Fibroblast of lung (primary cell): ENCODE measurements at regions not wholly inside any gene's neighbourhood (a gene's known extent, or its start where the extent isn't known, plus 50 kb on each side); places are given as distances from the start of the nearest gene placed in this dataset.
A peak's percentile ranks its signal among the peaks of the same experiment; 100 is the strongest.

Experiments used
- DNase-seq, 2 donors: peaks; one replicate each; pipeline versions ENCODE4 v3.0.0 to v3.0.0-alpha.2; 2010; ENCODE audit warnings: low read depth in 2 of 2
- H2AFZ ChIP-seq: 2 replicates; pipeline ENCODE4 v1.5.1; 2012; ENCODE audit warnings: low read length, control low read depth, inconsistent platforms
- H3K27ac ChIP-seq: 2 replicates; pipeline ENCODE4 v1.5.1; 2011; ENCODE audit warnings: low read length, control low read depth; ENCODE audit not compliant: insufficient read depth
- H3K27me3 ChIP-seq: 2 replicates; pipeline ENCODE4 v1.5.1; 2011; ENCODE audit warnings: mild to moderate bottlenecking, low read length; ENCODE audit not compliant: control insufficient read depth, insufficient read depth
- H3K36me3 ChIP-seq: 2 replicates; pipeline ENCODE4 v1.5.1; 2011; ENCODE audit warnings: low read length; ENCODE audit not compliant: control insufficient read depth, insufficient read depth
- H3K4me1 ChIP-seq: 2 replicates; pipeline ENCODE4 v1.5.1; 2011; ENCODE audit warnings: low read length; ENCODE audit not compliant: control insufficient read depth, insufficient read depth; ENCODE audit errors: extremely low read depth
- H3K4me2 ChIP-seq: 2 replicates; pipeline ENCODE4 v1.5.1; 2011; ENCODE audit warnings: low read length, control low read depth; ENCODE audit not compliant: insufficient read depth; ENCODE audit errors: extremely low read depth
- H3K4me3 ChIP-seq, 4 experiments: fragments of 200-600 bp in 1 of 4; sonication (generic) in 1 of 4; replicated peaks in 1 of 4; 2 replicates each; pipeline ENCODE4 v1.5.1; 2011 to 2016; ENCODE audit warnings: low read length in 4 of 4, low read depth in 3 of 4, mild to moderate bottlenecking in 3 of 4, control low read depth in 2 of 4, inconsistent platforms in 1 of 4, mixed read lengths in 1 of 4; ENCODE audit not compliant: insufficient read depth in 1 of 4; ENCODE audit errors: control extremely low read depth in 1 of 4
- H3K79me2 ChIP-seq: 2 replicates; pipeline ENCODE4 v1.5.1; 2012; ENCODE audit warnings: mild to moderate bottlenecking, low read length, inconsistent platforms; ENCODE audit not compliant: control insufficient read depth, insufficient read depth
- H3K9ac ChIP-seq: 2 replicates; pipeline ENCODE4 v1.5.1; 2011; ENCODE audit warnings: mild to moderate bottlenecking, low read length, control low read depth; ENCODE audit not compliant: insufficient read depth
- H3K9me3 ChIP-seq: 2 replicates; pipeline ENCODE4 v1.5.1; 2012; ENCODE audit warnings: low read depth, low read length; ENCODE audit not compliant: control insufficient read depth, insufficient read depth
- H4K20me1 ChIP-seq: 2 replicates; pipeline ENCODE4 v1.5.1; 2011; ENCODE audit warnings: low read length; ENCODE audit not compliant: control insufficient read depth, insufficient read depth; ENCODE audit errors: extremely low read depth
- CTCF ChIP-seq, 2 donors: IDR thresholded peaks in 1 of 2; conservative IDR thresholded peaks in 1 of 2; 1 replicate in 1 of 2; 2 replicates in 1 of 2; pipeline ENCODE4 v1.5.1; 2011 to 2012; ENCODE audit warnings: low read length in 2 of 2, control low read depth in 1 of 2, inconsistent platforms in 1 of 2, low read depth in 1 of 2, mild to moderate bottlenecking in 1 of 2
- EZH2 ChIP-seq: IDR thresholded peaks from 2 replicates; pipeline ENCODE4 v1.5.1; 2012; ENCODE audit warnings: low read length, control low read depth, mild to moderate bottlenecking; ENCODE audit errors: missing control alignments

DNA sequence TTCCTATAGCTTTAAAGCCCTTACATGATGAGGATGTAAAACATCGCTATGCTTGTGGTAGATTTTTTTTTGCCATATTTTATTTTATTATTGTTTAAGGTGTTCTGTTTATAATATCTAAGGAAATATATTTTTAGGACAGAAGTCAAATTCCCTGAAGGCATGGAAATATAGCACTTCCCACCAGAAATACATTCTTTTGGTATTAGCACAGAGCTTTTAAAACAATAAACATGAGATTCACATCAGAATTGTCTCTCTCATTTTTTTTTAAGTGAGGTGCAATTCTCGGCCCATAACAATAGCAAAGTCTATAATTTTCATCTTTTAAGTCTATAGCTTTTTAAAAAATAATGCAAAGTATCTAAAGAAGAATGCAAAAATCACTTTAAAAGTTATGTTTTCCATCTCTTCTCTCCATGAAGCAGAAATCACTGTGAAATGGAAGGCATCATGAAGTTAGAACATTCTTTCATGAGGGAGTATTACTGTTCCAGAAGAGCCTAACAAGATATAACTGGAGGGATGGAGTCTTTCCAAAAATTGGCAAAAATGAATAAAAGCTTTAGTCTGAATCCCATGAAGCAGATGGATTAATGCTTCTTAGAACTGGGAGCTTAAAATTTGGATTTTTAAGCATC, 283.6 kb upstream of the TRIB2 start:
- TF ChIP-seq CTCF (conservative IDR thresholded peaks at IDR 0.05 in 1 of 2, IDR thresholded peaks at IDR 0.05 in 1 of 2; ENCODE audit: low read depth in 1 of 2, low read length in 2 of 2) (no peak), EZH2 (no peak)
- Histone ChIP-seq H3K27ac (no peak overlapping the region), H4K20me1 (no peaks in the 10 kb centered on the region), H3K9me3 (no peaks in the 10 kb centered on the region), H2AFZ (no peak overlapping the region), H3K36me3 (no peaks in the 10 kb centered on the region), H3K4me2 (no peak overlapping the region), H3K79me2 (no peaks in the 10 kb centered on the region), H3K4me3 (no peak overlapping the region), H3K4me1 (peaks cover 3% of the 10 kb centered on the region), H3K27me3 (no peaks in the 10 kb centered on the region), H3K9ac (no peak overlapping the region)
- DNase-seq: peak in 1 of 2 donors; percentile 66

DNA sequence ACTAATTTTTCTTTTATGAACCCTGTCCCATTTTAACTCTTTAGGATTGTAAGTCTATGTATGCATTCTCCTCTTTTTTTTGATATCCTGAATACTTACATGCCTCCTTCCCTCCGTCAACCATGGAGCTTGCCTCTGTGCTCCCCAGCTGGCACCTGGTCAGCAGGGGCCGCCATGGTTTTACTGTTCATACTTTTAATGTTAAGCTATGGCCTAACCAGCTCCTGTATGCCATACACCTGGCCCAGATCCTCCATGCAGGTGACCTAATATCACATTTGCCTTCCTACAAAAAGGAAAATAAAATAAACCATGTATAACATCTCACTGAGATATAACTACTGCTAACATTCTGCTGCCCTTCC, 283.1 kb upstream of the TRIB2 start:
- Histone ChIP-seq H3K4me2 (no peak overlapping the region), H3K27me3 (no peaks in the 10 kb centered on the region), H3K36me3 (no peaks in the 10 kb centered on the region), H3K9ac (no peak overlapping the region), H2AFZ (no peak overlapping the region), H3K79me2 (no peaks in the 10 kb centered on the region), H3K4me1 (peaks cover 3% of the 10 kb centered on the region), H4K20me1 (no peaks in the 10 kb centered on the region), H3K4me3 (no peak overlapping the region), H3K27ac (no peak overlapping the region), H3K9me3 (no peaks in the 10 kb centered on the region)
- no peak for TF ChIP-seq CTCF (conservative IDR thresholded peaks at IDR 0.05 in 1 of 2, IDR thresholded peaks at IDR 0.05 in 1 of 2; ENCODE audit: low read depth in 1 of 2, low read length in 2 of 2)
- TF ChIP-seq EZH2: no peak
- no peak for DNase-seq

GRCh38 chr2:12434630-12435098, 282.1 kb upstream of the TRIB2 start:
- TF ChIP-seq EZH2 (no peak), CTCF (conservative IDR thresholded peaks at IDR 0.05 in 1 of 2, IDR thresholded peaks at IDR 0.05 in 1 of 2; ENCODE audit: low read depth in 1 of 2, low read length in 2 of 2) (no peak)
- no peak overlapping the region for H2AFZ ChIP-seq
- DNase-seq: no peak
- H4K20me1 ChIP-seq: no peaks in the 10 kb centered on the region
- H3K4me3 ChIP-seq: no peak overlapping the region
- H3K36me3 ChIP-seq: no peaks in the 10 kb centered on the region
- no peaks in the 10 kb centered on the region for H3K27me3 ChIP-seq
- no peak overlapping the region for H3K4me2 ChIP-seq
- no peaks in the 10 kb centered on the region for H3K4me1 ChIP-seq
- H3K79me2 ChIP-seq: no peaks in the 10 kb centered on the region
- H3K9me3 ChIP-seq: no peaks in the 10 kb centered on the region
- no peak overlapping the region for H3K27ac ChIP-seq
- no peak overlapping the region for H3K9ac ChIP-seq
